ENCODE measurements at regions not wholly inside any gene's neighbourhood (a gene's known extent, or its start where the extent isn't known, plus 50 kb on each side); places are given as distances from the start of the nearest gene placed in this dataset.

DNA sequence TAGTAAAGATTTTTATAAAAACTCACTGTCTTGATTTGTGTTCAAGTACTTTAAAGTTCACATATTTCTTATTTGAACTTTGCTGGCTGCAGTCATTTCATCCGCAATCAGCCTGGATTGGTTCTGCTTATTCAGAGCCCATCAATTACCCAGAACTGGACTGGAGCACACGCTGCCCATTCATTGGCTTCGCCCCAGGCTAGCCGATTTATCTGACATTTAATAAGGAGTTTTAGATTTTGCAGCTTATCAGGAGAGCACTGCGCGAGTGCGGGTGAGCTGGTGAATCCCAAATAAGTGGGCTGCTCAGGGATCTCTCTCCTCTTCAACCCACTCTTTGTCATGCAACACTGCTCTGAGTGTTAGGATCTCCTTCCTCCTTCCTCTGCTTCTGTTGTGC is 166.0 kb upstream of the GPR26 start:
- no peak for DNase-seq

DNA sequence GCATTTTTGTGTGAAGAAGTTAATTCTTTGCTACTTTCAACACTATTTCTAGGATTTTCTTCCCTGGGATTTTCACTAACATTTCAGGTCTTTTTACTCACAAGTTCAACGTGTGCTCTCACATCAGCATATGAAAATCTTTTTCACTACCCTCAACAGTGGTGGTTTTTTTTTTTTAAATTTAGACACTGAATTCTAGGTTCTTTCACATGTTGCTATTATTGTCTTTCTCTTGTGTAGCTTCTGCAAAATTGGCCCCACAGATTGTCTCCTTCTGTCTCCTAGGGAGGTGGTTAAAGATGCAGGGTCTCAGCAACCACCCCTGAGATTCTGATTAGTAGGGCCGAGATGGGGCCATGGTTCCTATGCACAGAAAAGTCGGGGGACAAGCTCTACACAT is 165.0 kb upstream of the GPR26 start:
- DNase-seq = no peak

DNA sequence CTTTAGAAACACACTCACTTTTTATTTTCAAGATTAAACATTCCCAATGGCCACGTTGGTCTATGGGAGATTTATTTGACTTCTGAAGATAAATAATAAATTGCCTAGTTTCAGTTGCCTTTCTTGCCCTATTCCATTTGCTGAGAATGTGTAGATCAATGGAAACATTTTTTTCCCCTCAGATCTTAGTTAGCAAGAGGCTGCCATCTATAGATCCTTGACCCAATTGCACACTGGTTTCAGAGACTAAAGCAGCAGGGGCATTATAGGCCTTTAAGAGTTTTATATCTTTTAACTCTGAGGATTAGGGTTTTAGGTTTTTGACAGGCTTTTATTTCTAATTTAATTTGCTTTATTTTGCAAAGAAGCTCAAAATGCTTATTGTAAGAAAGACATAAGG is 163.2 kb upstream of the GPR26 start:
- DNase-seq = peak in 1 of 2 donors; percentile 10

DNA sequence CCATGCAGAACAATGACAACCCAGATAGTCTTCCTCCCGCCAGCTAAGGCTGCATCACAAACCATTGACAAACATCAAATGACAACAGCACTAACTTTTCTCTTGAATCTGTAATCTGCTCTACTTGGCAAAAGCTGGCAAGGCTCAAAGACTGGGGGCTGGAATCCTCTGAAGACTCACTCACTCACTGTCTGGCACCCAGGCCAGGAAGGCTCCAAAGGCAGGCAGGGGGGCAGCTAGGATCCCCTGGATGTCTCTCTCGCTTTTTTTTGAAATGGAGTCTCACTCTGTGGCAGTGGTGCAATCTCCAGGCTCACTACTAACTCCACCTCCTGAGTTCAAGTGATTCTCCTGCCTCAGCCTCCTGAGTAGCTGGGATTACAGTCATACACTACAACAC is 159.7 kb upstream of the GPR26 start:
- no peak for DNase-seq

DNA sequence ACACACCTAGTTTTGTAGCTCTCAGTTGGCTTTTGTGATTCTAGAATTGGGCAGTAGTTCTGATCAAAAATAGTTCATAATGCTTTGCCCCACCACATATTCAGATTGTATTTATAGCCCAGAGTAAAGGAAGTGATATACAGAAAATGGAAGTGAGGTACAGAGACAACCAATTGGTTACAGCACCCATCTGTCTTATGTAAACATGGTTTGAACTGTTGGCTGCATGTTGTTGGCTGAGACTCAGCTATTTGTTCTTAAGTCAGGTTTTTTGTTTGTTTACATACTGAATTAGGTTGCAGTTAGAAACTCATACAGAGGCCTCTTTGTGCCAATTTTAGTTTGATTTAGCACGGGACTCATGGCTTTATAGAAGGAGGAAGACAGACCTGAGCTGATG is 158.9 kb upstream of the GPR26 start:
- no peak for DNase-seq

DNA sequence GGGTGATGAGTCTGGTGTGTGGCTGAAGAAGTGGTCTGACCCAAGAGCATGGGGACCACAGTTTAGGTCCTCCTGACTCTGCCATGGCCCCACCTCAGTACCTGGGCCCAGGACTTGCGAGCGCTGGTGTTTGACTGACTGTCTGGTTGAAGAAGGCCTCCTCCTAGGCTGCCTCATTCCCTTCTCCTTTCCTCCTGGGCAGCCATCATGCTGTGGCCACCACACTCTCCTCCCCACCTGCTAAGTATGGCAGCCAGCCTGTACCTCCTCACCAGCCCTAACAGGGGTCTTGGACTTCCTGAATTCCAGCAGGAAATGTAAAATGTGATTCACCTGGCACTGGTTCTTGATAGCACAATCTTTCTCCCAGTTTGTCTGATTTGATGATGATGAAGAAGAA is 156.8 kb upstream of the GPR26 start:
- DNase-seq = no peak

DNA sequence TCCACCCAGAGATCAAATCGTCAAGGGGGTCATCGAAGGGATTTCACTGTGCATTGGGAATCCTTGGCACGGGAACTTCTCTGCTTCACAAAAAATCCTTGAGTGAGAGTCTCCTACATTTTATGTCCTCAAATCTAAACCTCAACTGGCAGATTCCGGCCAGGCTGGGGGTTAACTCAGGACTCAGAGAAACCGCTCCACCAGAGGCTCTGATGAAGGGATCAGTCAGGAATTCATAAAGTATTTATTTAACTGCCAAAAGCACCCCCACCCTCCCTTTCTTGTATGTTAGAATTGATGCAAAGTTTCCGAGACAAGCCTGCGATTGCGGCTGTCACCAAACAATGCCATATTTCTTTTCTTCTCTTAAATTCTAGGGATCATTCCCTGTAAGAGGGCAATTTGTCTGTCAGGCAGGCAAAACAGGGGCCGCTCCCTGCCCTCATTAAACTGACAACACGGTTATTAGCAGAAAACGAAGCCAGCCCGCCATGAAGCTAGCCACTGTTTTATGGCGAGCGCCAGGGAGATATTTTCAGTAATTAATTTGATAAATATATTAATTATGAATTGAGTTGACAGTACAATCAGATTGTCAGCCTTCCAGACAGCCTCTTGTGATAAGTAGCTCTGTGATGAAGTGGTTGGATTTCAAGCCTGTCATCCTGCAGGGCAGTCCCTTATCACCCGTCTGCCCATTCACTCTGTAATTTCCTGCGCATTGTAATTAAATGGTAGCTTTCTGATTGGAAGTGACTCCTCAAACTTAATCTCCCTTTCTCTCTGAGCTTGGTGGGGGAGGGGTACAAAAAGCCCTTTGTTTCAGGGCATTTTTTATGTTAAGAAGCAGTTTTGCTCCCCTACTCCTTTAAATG is 153.0 kb upstream of the GPR26 start:
- DNase-seq = no peak

DNA sequence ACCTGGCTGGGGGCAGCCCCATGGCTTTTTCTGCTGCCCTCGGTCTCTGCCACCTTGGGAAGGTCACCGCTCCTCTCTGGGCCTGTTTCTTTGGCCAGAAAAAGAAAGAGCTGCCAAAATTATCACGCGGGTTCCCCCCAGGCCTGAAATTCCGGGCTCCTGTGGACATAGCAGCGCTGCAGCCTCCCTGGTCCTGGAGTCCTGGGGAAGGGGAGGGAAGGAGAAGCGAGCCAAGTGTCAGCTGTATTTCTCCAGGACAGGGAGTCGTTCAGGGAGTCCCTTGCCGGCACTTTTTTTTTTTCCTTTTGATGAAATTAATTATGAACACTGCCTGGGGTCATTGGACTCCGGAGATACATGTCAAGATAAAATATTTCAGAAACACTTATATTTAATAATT is 152.3 kb upstream of the GPR26 start:
- no peak for DNase-seq

DNA sequence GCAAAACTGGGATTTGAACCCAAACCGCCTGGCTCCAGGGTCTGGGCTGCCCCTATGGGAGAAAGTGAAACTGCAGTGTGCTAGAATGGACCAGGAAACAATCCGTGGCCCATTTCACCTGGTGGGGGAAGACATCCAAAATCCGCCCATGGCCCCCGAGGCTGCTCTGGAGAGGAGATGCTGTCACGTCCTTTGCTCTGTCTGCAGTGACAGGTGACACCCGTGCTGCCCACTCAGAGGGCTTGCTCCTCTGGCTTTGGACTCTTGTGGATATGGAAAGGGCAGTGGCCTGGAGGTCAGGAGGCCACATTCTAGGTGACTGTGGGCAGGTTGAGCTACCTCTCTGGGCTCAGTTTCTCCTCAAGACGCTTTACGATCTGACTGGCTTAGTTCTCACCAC is 151.2 kb upstream of the GPR26 start:
- no peak for DNase-seq

DNA sequence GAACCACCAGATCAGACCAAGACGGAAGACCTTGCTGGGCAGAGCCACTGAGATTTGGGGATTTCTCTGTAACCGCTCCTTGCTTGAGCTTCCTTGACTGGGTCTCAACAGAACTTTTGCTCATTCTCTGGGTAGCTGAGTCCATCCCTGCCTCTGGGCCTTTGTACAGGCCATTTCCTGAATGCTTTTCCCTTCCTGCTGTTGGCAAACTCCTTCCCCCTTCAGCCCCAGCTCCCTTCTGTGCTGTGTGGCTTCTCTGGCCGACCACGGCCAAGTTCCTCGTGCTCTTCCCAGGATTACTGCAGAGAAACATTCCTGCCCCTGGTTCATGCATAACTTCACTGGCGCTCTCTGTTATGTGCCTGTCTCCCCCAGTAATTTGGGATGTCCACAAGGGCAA is 150.5 kb upstream of the GPR26 start:
- DNase-seq = no peak

DNA sequence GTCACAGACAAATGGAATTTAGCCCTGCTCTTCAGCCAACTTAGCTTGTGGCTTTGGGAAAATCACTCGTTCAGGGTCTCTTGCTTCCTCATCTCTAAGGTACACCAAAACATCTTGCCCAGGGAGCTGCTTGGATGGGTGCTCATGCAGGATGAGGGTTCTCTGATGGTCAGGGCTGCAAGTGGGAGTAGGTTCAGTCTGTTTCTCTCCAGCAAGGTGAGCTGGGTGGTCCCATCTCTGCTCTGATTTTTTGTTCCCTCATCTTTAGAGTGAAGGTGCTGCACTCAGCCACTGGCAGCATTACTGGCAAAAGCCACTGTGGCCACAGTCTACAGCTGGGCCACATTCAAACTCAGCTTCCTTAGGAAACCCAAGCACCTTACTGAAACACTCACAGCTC is 149.9 kb upstream of the GPR26 start:
- no peak for DNase-seq

DNA sequence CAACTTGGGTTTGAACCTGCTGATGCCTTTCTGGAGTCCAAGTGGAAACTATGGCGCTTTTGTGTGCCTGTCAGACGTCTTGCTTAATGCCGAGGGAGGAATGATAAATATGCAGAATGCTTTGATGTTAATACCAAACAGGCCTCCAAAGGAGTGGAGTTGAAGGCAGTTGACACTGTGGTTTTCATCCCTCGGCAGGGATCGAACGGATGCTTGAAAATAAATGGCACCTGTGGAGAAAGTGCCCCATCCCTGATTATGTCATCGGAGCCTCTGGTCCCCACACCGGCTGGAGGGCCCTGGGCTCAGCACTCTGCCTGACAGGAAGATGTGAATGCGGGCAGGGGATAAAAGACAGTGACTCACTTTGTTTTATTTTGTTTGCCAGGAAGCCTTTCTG is 148.7 kb upstream of the GPR26 start:
- no peak for DNase-seq

DNA sequence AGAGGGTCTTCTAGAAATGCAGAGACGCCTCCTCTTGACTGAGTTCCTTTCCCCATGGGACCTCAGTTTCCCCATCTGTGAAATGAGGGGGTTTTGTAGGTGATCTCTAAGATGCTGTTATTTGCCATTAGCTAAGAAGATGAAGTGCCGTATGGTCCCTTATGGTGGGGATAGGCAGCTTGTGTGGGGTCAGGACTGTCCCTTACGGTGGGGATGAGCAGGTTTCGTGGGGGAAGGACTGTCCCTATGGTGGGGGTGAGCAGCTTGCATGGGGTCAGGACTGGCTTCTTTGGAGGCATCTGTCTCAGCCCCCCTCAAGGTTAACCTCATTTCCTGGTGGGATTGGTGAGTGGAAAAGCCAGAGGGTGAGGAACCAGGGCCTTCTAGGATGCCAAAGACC is 148.3 kb upstream of the GPR26 start:
- no peak for DNase-seq

DNA sequence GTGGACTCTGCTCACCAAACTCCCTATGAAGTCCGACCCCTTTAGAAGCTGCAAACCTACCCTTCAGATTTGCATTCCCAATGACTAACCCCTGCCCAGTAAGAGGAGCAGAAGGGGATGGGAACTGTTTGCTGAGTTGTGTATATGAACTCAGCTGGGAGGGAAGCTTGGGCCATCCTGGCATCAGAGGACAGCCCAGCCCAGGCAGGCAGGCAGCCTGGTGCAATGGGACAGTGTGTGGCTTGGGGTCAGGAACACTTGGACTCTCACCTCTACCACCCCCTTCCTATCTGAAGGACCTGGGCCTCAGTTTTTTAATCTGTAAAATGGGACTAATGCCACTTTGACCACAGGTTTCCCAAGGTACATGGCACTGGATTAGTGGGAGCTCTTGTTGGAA is 147.4 kb upstream of the GPR26 start:
- DNase-seq = no peak

DNA sequence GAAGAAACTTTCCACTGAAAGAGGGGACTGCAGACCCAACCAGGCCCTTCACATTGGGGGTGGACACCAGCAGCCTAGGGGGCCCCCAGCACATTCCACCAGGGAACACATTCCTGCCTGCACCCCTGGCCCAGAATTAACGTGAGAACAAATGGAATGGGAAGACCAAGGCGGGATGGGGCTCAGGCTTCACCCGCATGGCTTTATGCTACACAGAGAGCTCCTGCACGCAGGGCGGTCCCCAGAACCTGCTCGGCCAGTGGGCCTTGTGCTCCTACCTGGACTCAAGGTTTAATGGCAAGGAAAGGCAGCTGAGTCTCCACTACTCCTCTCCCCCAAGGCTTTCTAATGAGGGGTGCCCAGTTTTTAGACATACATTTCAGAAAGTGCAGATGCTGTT is 146.3 kb upstream of the GPR26 start:
- DNase-seq = no peak

DNA sequence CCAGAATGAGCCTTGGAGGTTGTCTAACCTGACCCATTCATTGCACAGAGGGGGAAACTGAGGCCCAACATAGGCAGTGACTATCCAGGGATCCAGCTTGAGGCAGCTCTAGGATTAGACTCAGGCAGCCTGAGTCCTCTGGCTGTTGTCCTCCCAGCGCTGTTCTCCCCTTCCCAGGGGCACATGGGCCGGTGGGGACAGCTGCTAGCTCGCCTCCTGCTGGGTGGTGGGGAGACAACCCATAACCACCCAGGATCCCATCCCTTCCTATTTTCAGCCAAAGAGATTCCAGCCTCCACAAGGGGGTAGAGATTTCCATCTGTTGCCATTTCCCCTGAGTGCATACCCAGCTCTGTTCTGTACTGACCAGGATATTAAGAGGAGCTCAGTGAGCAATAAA is 145.1 kb upstream of the GPR26 start:
- DNase-seq = no peak

DNA sequence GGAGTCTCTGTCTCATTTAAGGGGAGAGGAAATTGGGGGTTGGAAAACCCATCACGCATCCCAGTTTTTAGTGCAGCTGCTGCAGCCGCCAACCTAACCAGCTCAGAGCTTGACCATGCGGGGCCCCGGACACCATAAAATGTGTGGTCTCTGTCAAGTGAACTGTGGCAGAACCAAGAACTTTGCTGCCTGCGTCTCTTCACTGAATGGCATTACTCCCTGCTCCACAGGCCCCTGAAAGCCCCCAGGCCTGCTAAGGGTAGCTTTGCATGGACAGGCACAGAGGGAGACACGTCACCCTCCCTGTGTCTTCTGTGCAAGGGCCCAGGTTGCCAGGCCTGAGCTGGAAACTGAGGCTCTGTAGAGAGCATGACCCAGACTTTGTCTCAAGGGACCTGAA is 144.6 kb upstream of the GPR26 start:
- no peak for DNase-seq

DNA sequence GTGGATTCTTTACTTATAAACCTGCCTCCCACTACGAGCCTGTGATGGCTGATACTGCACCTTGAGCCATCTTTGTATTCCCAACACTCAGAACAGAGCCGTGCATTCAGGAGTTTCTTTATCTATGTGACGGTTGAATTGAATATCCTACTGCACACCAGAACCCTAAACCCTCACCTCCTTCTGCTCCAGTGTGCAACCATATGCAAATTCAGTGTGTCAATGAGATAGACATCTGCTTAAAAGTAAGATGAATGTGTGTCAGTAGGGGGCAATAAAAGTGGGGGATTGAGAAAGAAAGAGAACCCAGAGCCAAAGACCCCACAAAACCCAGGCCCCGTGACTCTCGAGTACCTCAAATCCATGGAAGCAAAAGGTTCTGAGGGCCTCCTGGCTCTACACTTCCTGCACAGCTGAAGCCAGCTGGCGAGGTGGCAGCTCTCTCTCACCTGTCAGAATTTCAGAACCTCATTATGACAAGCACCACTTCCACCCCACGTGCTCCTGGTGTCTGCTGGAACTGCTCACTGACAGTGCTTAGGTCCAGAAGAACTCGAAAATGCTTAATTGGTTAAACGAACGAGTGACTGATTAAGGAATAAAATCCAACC is 143.3 kb upstream of the GPR26 start:
- no peak for DNase-seq

DNA sequence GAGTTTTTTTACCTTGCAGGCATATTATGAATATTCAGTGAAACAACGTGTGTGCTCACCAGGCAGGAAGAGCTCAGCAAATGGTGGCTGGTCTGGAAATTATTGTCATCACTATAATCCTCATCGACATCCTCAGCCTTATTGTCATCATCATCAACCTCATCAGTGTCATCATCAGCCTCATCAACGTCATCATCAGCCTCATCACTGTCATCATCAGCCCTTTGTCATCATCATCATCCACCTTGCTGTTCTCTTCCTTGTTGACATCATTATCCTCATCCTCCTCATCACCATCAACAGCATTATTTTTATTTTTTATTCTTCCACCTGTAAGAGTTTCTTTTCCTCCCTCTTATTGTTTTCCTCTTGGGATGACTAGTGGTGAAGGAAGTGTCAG is 142.3 kb upstream of the GPR26 start:
- no peak for DNase-seq

DNA sequence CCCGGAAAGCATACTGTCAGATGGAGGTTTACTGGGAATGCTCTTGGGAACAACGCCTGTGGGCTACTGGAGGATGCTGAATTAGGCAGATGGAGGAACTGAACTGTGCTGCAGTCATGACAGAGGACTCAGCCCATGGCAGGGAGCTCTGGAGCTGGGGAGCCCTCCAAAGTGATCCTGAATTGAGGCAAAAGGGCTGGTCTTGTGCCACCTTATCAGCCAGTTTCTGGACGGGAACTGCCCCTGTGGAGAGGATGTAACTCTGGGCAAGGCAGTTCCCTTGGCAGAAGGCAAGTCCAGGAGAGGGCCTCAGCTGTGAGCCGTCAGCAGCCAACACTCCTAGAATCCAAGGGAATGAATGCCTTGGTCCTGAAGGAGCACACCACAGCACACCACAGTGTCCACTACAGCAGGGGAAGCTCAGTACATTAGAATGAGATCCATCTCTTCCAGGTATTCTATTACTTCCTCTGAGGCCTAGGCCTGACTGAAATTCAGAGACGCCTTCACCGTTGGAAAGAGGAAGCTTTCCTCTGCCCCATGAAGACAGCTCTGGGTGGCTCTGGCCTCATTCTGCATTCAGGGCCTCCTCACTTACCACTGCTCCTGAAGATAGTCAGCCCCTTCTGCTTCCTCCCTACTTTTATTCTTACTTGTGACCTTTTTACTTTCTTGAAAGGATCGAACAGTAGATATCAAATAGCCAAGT is 139.6 kb upstream of the GPR26 start:
- DNase-seq = peak; percentile 51 to 52

DNA sequence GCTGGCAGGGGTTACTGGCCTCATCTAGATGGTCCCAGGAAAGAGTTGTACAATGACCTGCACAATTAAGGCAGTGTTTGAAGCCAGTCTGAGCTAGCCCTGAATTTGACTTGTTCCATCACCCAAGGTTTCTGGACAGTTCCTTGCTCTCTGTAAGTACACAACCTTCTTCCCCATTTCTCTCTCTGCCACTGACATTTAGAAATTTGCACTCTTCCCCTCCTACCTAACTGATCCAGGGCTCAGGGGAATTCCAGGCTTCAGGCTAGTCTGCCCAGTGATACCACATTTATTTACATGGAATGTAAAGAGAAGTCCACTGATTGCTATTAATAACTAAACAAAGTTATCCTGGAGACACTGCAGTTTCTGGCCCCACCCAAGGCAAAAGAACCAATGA is 139.0 kb upstream of the GPR26 start:
- peak; percentile 41 for DNase-seq

DNA sequence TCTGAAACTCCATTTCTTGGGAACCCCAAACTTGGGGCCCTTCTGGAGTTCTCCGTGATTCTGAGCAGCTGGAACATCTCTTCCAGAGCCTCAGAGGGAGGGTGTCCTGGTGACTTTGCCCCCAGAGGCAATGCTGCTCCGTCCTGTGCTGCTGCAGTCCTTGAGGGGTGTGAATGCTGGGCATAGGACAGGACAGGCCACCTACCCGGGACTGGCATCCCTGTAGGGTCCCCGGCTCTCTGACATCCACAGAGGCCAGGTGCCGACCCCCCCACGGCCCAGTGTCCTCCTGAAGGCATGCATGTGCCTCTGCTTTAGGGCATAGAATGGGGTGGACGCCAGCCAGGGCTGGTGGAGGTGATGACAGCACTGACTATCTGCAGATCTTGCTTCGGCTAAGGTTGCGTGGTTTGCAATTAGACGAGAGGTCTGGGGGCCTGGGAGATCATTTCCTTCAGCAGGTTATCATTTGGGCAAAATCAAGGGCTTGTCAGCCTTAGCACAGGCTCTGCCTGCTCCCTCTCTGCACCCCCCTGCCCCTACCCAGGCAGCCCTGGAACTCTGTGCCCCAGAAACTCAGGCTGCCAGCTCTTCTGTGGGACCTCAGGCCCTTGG is 136.9 kb upstream of the GPR26 start:
- no peak for DNase-seq

DNA sequence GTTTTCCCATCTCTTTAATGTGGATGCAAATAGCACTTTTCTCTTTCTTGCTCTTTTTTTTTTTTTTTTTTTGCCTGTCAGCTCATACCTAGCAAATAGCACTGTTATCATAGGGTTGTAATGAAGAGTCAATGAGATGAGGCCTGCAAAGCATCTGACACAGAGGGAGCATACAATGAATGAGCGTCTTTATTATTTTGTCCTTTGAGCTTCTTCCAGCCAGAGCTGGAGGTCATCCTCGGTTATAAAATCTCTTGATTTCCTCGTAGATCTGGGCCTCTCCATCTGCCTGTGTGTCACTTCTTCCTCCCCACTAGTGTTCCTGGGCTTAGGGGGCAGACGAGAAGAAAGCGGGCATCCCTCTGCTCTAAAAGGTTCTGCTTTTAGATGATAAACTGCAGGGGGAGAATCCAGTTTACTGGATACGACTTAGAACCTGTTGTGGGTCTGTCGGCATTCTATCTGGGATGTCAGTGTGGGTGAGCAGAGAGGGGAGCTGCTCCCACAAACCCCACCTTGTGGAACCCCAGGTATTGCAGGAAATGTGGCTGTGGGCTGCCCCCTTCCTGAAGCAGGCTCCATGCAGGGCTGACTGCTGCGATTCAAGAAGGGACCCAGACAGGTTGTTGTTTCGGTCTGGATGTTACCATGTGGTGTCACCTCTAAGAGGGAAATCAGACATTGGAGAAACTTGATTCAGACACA is 135.8 kb upstream of the GPR26 start:
- DNase-seq = no peak
